HG02938 (cell line): ENCODE measurements at regions not wholly inside any gene's neighbourhood (a gene's known extent, or its start where the extent isn't known, plus 50 kb on each side); places are given as distances from the start of the nearest gene placed in this dataset.
"Not testable (repeated sequence)": the region's sequence is repeated elsewhere in the genome, so short reads cannot be mapped to it uniquely, and the experiment has no call there.

Experiments used
- ATAC-seq: cut with Tn5 transposase; IDR thresholded peaks from one replicate; pipeline ENCODE4 v1.9.1; 2021; ENCODE audit warnings: mild to moderate bottlenecking, moderate library complexity; ENCODE audit not compliant: unreplicated experiment

DNA sequence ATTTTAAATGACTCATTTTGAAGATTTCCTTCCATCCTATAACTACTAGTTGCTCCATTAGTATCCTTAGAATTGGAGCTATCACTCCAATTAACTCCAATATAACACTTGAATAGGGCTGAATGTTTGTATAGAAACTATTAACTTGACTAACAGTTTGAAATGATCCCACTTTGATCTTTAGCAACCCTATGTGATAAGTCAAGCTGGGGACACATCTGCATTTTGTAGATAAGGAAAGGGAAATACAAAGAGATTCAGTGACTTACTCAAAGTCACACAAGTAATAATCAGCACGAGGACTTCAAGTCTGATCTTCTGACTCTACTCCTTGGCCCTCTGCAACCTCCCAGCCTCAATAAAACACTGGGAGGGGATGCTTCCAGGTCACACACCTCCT, 101.1 kb downstream of the TMEM215 start:
- no peak for ATAC-seq

DNA sequence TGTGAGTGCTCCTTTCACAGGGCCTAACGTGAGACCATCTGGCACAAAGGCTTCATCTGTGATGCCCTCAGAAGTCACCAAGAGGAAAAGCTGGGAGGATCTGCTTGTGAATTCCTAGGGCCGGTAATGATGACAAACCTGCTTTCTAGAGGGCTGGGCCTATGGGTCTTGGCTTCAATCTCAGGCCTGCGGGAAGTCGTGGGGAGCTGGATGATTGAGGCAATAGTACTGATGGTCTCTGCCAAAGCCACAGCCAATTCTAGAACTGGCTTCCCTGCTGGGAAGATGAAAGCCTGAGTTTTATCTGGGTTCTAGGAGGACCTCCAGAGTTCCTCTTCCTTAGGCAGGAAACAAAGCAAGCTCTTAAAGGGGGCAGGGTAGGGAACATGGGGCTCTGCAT, 102.7 kb downstream of the TMEM215 start:
- no peak for ATAC-seq

DNA sequence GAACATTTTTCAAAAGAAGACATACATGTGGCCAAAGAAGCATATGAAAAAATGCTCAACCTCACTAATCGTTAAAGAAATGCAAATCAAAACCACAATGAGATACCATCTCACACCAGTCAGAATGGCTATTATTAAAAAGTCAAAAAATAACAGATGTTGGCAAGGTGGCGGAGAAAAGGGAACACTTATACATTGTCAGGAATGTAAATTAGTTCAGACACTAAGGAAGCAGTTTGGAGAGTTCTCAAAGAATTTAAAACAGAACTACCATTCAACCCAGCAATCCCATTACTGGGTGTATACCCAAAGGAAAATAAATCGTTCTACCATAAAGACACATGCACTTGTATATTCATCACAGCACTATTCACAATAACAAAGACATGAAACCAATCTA, 106.9 kb downstream of the APTX start:
- not testable (repeated sequence) for ATAC-seq

DNA sequence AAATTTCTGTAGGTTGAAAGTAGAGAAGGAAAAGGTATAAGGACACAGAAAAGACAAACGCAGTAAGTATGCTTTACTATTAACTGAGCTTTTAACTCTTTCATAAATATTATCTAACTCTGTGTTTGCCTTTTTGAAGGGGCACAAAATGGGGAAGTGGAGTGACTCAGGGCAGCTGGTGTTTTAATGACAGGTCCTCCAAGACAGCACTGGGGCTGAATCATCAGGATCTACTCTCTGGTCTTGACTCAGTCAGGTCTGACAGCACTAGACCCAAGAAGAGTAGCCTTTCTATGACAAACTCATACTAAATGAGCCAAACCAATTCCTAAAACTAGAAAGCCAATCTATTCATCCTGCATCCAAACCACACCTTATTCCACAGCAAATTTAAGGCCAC, 102.2 kb downstream of the APTX start:
- ATAC-seq, result no peak

DNA sequence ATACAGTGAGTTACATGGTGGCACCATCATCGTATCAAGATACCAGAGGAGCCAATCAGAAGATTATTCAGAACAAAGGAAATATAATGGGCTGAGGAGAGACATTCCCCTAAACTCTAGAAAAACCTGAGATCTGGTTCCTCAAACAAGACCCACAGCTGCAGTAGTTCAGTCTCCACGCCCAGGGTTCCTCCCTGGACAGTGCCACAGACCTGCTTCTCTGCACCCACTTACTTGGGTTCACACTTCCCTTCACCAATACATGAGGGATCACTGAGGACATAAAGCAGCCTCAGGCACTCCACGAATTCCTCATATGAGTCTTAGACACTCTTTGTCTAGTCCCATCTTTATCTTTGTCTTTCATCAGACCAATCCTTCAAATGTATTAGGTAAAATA, 101.7 kb downstream of the APTX start:
- no peak for ATAC-seq

GRCh38 chr9:32906213-32906612, 95.2 kb downstream of the APTX start:
- peak; percentile 97 for ATAC-seq

DNA sequence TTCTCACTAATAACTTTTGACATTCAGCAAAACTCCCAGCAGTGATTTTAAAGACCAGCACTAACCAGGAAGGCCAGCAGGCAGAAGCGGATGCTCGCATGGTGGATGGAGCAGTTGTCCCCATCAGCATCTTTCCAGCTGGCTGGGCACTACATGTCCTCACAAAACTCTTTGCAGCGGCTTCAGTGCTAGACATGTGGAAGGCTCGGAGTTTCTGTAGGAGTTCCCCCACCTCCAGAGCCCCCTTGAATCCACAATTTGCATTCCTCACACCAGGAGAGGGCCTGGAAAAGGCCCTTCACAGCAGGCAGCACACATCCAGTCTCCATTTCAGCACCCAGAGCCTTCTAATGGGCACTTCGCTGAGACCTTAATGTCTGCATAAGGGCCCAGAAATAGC, 85.6 kb downstream of the APTX start:
- ATAC-seq, result no peak

DNA sequence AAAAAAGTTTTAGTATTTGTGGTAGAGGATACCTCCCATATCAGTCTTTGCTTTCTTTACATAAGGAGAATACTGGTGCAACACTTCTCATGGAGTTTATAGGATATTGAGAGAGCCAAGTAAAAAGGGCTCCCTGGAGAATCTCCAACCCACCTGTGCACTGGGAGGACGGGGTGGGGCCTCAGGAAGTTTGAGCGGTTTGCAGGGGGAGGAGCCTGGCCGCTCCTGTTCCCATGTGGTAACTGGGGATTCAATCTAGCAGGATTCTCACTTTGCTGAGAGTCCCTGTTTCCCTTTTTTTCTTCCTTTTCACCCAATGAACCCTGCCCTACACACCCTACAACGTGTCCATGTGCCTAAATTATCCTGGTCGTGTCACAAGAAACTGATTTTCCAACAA, 82.8 kb downstream of the APTX start:
- no peak for ATAC-seq
